Fibroblast of lung (primary cell): ENCODE measurements at regions not wholly inside any gene's neighbourhood (a gene's known extent, or its start where the extent isn't known, plus 50 kb on each side); places are given as distances from the start of the nearest gene placed in this dataset.

Source experiments
- EZH2 ChIP-seq: IDR thresholded peaks from 2 replicates; pipeline ENCODE4 v1.5.1; 2012; ENCODE audit warnings: low read length, control low read depth, mild to moderate bottlenecking; ENCODE audit errors: missing control alignments
- TF ChIP-seq, protein P1 (sequence below), 2 donors: IDR thresholded peaks in 1 of 2; conservative IDR thresholded peaks in 1 of 2; 1 replicate in 1 of 2; 2 replicates in 1 of 2; pipeline ENCODE4 v1.5.1; 2011 to 2012; ENCODE audit warnings: low read length in 2 of 2, control low read depth in 1 of 2, inconsistent platforms in 1 of 2, low read depth in 1 of 2, mild to moderate bottlenecking in 1 of 2

DNA sequence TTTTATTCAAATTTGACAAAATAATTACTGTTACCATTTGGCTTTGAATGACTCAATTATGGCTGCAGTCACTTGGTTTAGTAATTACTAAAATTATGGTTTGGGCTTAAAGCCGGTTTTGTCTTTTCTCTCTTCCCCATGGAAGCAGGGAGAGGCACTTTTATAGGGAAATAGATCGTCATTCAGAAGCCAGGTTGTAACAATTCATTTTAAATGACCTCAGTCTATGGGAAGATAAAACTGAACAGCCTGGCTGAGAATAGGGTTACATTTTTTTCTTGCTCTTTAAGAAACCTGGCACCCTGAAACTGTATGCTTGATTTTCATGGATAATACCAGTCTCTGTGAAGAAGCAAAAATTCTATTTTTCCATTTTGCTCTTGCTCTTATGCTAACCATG, 169.8 kb downstream of the SMC2 start:
- TF ChIP-seq, protein P1, sequence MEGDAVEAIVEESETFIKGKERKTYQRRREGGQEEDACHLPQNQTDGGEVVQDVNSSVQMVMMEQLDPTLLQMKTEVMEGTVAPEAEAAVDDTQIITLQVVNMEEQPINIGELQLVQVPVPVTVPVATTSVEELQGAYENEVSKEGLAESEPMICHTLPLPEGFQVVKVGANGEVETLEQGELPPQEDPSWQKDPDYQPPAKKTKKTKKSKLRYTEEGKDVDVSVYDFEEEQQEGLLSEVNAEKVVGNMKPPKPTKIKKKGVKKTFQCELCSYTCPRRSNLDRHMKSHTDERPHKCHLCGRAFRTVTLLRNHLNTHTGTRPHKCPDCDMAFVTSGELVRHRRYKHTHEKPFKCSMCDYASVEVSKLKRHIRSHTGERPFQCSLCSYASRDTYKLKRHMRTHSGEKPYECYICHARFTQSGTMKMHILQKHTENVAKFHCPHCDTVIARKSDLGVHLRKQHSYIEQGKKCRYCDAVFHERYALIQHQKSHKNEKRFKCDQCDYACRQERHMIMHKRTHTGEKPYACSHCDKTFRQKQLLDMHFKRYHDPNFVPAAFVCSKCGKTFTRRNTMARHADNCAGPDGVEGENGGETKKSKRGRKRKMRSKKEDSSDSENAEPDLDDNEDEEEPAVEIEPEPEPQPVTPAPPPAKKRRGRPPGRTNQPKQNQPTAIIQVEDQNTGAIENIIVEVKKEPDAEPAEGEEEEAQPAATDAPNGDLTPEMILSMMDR (conservative IDR thresholded peaks at IDR 0.05 in 1 of 2, IDR thresholded peaks at IDR 0.05 in 1 of 2; ENCODE audit: low read depth in 1 of 2, low read length in 2 of 2), result no peak
- no peak for TF ChIP-seq EZH2
